Ovary (tissue), 7 donors: ENCODE measurements at regions not wholly inside any gene's neighbourhood (a gene's known extent, or its start where the extent isn't known, plus 50 kb on each side); places are given as distances from the start of the nearest gene placed in this dataset.

Experiments
- DNase-seq, 5 donors: peaks; one replicate each; pipeline ENCODE4 v3.0.0-alpha.2; 2019 to 2020
- H3K27ac ChIP-seq, 2 donors: fragments of 200-600 bp; one replicate each; pipeline versions ENCODE4 v1.5.1 to v1.8.0; 2019 to 2022
- H3K27me3 ChIP-seq: fragments of 200-600 bp; one replicate; pipeline ENCODE4 v1.8.0; 2022
- H3K36me3 ChIP-seq: fragments of 200-600 bp; sonication (generic); one replicate; pipeline ENCODE4 v1.5.1; 2019
- H3K4me1 ChIP-seq: one replicate; pipeline ENCODE4 v1.8.1; 2013; ENCODE audit warnings: mild to moderate bottlenecking, moderate library complexity; ENCODE audit not compliant: insufficient read depth
- H3K4me3 ChIP-seq: fragments of 200-600 bp; sonication (generic); one replicate; pipeline ENCODE4 v1.5.1; 2017
- H3K9me3 ChIP-seq, 2 donors: fragments of 200-600 bp in 1 of 2; sonication (generic) in 1 of 2; one replicate each; pipeline versions ENCODE4 v1.5.1 to v1.8.1; 2013 to 2019; ENCODE audit warnings: mild to moderate bottlenecking in 1 of 2, moderate library complexity in 1 of 2
- CTCF ChIP-seq, 3 donors: fragments of 450-650 bp in 2 of 3; fragments of 200-600 bp in 1 of 3; IDR thresholded peaks; one replicate each; pipeline versions ENCODE4 v1.5.1 to v1.8.0; 2016 to 2022; ENCODE audit warnings: antibody characterized with exemption in 3 of 3, mild to moderate bottlenecking in 1 of 3
- EP300 ChIP-seq: sonication (generic); formaldehyde crosslinking; IDR thresholded peaks from one replicate; pipeline ENCODE4 v1.6.1; 2017; ENCODE audit warnings: antibody characterized with exemption
- POLR2A ChIP-seq: fragments of 450-650 bp; IDR thresholded peaks from one replicate; pipeline ENCODE4 v1.6.1; 2017; ENCODE audit warnings: antibody characterized with exemption, mild to moderate bottlenecking, moderate library complexity
- WGBS, 3 donors: extraction: QIAGEN DNeasy Blood & Tissue Kit in 1 of 3; methylation state at CpG; one replicate each; pipeline versions ENCODE4 v1.1.5 to v1.1.7; 2013 to 2017; 5-methylcytosine and 5-hydroxymethylcytosine counted together
- intact Hi-C, 4 donors: fragments of 100-400 bp; cut with DNase I; formaldehyde crosslinking; loops; one replicate each; pipeline versions ENCODE4 v1.11.0 to v1.15.1; 2022 to 2023
- donor health status: DM: no; HTN: no; CAD: no; lungs with moderate emphysema.
- donor health status: DM: no; HTN: no; CAD: no.
- donor health status: Bipolar disorder and iron deficiency.
- donor health status: DM: no; HTN: no; CAD: no.
- donor health status: DM: yes; HTN: yes; CAD: no.

GRCh38 chr22:22050141-22050775 is 67.7 kb upstream of the TOP3B start:
- H3K4me3 ChIP-seq, result no peak overlapping the region
- H3K27me3 ChIP-seq, result peaks cover 3% of the 10 kb centered on the region
- no peak overlapping the region for H3K27ac ChIP-seq
- no peaks in the 10 kb centered on the region for H3K36me3 ChIP-seq
- intact Hi-C loops, result no loop called here
- no peaks in the 10 kb centered on the region for H3K9me3 ChIP-seq
- no peak for DNase-seq
- H3K4me1 ChIP-seq, result no peaks in the 10 kb centered on the region
- no peak for TF ChIP-seq CTCF (IDR thresholded peaks at IDR 0.05)

GRCh38 chr22:22049684-22050083 is 67.1 kb upstream of the TOP3B start:
- WGBS, 3 donors, result 30 to 74% (median 61%) methylated on average over 1 of the region's 1 CpG
- no peaks in the 10 kb centered on the region for H3K4me1 ChIP-seq
- no peak overlapping the region for H3K27ac ChIP-seq
- DNase-seq, result no peak
- intact Hi-C loops, result no loop called here
- TF ChIP-seq EP300 (no peak), CTCF (IDR thresholded peaks at IDR 0.05) (no peak), POLR2A (no peak)
- H3K27me3 ChIP-seq, result peaks cover 3% of the 10 kb centered on the region
- no peaks in the 10 kb centered on the region for H3K9me3 ChIP-seq
- no peaks in the 10 kb centered on the region for H3K36me3 ChIP-seq
- no peak overlapping the region for H3K4me3 ChIP-seq

- Histone ChIP-seq H3K9me3 (no peaks in the 10 kb centered on the region), H3K36me3 (no peaks in the 10 kb centered on the region), H3K4me1 (no peaks in the 10 kb centered on the region), H3K27me3 (peaks cover 3% of the 10 kb centered on the region), H3K4me3 (no peak overlapping the region), H3K27ac (no peak overlapping the region)
- intact Hi-C loops, result no loop called here
- 15 to 32% (median 27%) methylated on average over 2 of the region's 2 CpGs for WGBS, 3 donors
- no peak for DNase-seq
- TF ChIP-seq POLR2A (no peak), CTCF (IDR thresholded peaks at IDR 0.05) (no peak), EP300 (no peak)
Observed at GRCh38 chr22:22048981-22049531, 66.5 kb upstream of the TOP3B start.

GRCh38 chr22:22048318-22048942 is 65.8 kb upstream of the TOP3B start:
- Histone ChIP-seq H3K9me3 (no peaks in the 10 kb centered on the region), H3K27ac (no peak overlapping the region), H3K4me1 (no peaks in the 10 kb centered on the region), H3K4me3 (no peak overlapping the region), H3K36me3 (no peaks in the 10 kb centered on the region), H3K27me3 (peaks cover 3% of the 10 kb centered on the region)
- DNase-seq, result no peak
- intact Hi-C loops, result no loop called here
- no peak for TF ChIP-seq POLR2A
- no peak for TF ChIP-seq CTCF (IDR thresholded peaks at IDR 0.05)
- TF ChIP-seq EP300, result no peak
- 58 to 76% (median 73%) methylated on average over 2 of the region's 2 CpGs for WGBS, 3 donors
